Caki2 (cell line): ENCODE measurements at regions not wholly inside any gene's neighbourhood (a gene's known extent, or its start where the extent isn't known, plus 50 kb on each side); places are given as distances from the start of the nearest gene placed in this dataset.

Source experiments
- DNase-seq: peaks from one replicate; pipeline ENCODE4 v3.0.0-alpha.2; 2015; ENCODE audit warnings: low read depth
- in situ Hi-C: cut with HindIII; loops from 2 replicates; pipeline ENCODE4 v1.10.0; 2016; ENCODE audit warnings: low sequenced_read_pairs, low pct_unique_long_range_greater_than_20kb, mixed read lengths

DNA sequence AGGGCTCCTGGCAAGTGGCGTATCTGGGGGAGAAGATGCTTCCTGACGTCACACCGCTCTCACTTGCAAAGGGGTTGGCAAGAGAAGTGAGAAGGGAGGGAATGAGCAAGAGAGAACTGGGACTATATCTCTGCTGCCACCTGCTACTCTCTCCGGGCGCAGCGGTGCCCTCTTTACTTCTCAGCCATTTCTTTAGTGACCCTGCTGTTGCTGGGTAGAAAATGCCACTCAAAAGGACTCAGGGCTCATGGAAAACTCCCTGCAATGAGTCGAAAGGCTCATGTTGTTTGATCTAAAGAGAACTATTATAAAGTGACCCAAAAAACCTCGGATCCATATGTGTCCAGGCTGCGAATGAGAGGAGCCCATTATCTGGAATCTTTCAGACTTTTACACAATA lies 401.8 kb downstream of the SAMD5 start:
- in situ Hi-C loops, result no loop called here
- no peak for DNase-seq

GRCh38 chr6:147911057-147911456 lies 402.6 kb downstream of the SAMD5 start:
- in situ Hi-C loops, result no loop called here
- DNase-seq, result no peak

DNA sequence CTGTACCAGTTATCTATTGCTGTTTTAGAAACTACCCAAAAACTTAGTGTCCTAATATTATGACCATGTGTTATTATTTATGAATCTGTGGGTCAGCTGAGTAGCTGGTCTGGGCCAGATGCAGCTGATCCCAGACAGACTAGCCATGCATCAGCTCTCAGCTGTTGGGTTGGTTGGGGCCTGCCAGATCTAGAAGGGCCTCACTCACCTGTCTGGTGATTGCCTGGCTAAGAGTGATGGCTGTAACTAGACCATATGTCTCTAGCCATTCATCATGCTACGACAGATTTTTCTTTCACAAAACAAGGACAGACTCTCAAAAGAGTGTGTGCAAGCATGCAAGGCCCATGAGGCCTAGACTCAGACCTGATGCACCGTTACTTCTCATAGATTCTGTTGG lies 403.2 kb downstream of the SAMD5 start:
- in situ Hi-C loops, result no loop called here
- no peak for DNase-seq

GRCh38 chr6:147922799-147923198 lies 414.3 kb downstream of the SAMD5 start:
- in situ Hi-C loops, result no loop called here
- DNase-seq, result no peak

GRCh38 chr6:147924598-147924997 lies 416.1 kb downstream of the SAMD5 start:
- in situ Hi-C loops, result no loop called here
- no peak for DNase-seq

DNA sequence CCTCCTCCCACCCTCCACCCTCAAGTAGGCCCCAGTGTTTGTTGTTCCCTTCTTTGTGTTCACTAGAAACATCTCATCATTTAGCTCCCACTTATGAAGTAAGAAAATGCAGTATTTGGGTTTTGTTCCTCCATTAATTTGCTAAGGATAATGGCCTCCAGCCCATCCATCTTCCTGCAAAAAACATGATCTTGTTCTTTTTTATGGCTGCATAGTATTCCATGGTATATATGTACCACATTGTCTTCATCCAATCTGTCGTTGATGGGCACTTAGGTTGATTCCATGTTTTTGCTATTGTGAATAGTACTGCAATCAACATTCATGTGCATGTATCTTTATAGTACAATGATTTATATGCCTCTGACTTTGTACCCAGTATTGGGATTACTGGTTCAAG lies 416.8 kb upstream of the SASH1 start:
- in situ Hi-C loops, result no loop called here
- no peak for DNase-seq

DNA sequence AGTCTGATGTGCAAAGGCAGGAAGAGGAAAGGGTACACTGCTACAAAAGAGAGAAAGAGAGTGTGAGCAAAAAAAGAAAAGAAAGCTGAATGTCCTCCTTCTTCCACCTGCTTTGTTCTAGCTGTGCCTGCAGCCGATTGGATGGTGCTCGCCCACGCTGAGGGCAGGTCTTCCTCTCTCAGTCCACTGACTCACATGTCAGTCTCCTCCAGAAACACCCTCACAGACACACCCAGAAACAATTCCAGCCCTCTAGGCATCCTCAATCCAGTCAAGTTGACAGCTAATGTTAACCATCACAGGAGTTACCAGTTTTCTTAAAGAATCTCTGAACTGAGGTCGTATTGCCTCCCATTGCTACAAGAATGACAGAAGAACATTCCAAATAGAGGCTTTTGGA lies 411.9 kb upstream of the SASH1 start:
- peak; percentile 6 for DNase-seq

GRCh38 chr6:147933224-147933623 lies 409.4 kb upstream of the SASH1 start:
- DNase-seq, result no peak
- in situ Hi-C loops, result no loop called here

More for the DNA sequence above, 411.9 kb upstream of the SASH1 start:
- in situ Hi-C loops, result no loop called here

- in situ Hi-C loops, result no loop called here
These were observed 407.0 kb upstream of the SASH1 start for GRCh38 chr6:147935656-147936055.

GRCh38 chr6:147936703-147937470 lies 405.8 kb upstream of the SASH1 start:
- in situ Hi-C loops, result no loop called here
- no peak for DNase-seq

More at GRCh38 chr6:147935656-147936055, 407.0 kb upstream of the SASH1 start:
- DNase-seq, result no peak

DNA sequence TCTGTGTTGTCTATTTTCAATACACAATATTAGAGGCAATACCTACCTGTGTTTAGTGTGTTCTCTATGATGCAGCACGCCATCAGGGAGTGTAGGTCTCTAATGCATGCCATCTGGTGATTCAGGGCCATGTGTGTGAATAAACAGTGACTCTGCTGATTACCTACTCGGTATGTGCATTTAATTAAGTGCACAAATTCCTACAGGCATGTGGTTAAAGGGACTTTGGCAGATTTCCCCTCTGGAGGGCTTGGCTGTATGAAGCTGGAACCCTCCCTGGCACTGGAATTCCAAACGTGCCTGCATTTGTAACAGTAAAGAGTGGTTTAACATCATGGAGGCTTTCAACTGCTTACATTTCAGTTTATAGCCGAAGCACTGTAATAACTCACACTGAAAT lies 401.5 kb upstream of the SASH1 start:
- in situ Hi-C loops, result no loop called here
- DNase-seq, result peak; percentile 23

GRCh38 chr6:147942363-147942762 lies 400.3 kb upstream of the SASH1 start:
- no peak for DNase-seq
- in situ Hi-C loops, result no loop called here

GRCh38 chr6:147944122-147944521 lies 398.5 kb upstream of the SASH1 start:
- no peak for DNase-seq
- in situ Hi-C loops, result no loop called here

DNA sequence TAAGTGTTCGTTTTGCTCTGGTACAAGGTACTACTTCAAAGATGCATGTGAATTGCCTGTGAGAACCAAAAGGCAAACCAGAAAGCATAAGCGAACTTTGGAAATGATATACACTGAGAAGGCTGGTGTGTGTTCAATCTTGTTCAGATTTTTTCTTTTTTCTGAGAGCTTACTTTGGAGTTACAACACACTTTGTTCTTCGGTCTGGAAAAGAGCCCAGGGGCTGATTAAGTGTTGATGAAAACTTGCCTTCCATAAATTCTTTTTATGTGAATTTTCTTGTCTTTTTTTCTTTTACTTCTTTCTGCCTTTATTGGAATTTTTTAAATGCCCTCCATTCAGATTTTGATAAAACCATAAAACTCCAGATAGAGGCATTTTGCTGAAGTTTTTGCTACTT lies 395.1 kb upstream of the SASH1 start:
- in situ Hi-C loops, result no loop called here
- DNase-seq, result no peak

DNA sequence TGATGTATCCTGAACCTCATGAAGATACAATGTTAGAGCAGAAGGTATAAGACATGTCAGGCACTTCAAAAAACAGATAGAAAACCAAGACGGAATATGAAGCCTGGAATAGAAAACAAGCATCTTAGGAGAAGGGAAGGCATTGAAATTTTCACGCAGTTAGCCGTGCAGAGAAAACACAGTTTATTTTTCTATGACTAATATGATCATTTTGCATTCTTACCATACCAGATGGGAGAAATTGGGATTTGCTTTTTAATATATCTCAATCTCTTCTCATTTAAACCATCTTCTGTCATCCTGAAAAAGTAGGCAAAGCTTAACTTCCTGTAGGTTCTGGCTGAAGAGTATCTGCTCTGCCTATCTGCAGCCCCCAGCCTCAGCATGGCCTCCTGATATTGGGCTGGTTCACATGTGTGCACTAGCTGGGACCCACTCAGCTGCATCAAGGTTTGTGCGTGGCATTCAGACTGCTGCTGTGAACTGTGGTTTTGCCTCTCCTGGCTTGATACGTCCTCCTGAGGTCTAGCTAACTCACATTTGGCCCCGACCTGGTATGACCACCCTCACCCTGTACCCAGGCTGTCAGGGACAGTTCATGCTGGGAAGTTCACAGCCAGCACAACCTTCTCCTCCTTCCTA lies 392.5 kb upstream of the SASH1 start:
- in situ Hi-C loops, result no loop called here
- DNase-seq, result peak; percentile 28

DNA sequence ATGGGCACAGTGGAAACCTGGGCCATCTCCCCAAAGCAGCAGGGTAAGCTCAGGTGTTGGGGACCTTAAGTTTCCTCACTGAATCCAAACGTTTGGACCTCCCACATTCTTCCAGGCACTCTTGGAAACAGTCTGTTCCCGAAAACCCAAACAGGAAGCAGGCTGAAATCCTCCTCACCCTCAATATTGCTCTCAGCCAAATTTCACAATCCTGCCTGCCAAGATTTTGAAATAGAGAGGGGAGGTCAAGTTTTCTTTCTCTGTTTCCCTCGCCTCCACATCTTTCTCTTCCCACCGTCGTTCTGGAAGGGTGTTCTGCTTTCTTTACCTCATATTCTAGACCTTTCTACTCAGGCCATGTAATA lies 392.0 kb upstream of the SASH1 start:
- in situ Hi-C loops, result no loop called here
- DNase-seq, result no peak

DNA sequence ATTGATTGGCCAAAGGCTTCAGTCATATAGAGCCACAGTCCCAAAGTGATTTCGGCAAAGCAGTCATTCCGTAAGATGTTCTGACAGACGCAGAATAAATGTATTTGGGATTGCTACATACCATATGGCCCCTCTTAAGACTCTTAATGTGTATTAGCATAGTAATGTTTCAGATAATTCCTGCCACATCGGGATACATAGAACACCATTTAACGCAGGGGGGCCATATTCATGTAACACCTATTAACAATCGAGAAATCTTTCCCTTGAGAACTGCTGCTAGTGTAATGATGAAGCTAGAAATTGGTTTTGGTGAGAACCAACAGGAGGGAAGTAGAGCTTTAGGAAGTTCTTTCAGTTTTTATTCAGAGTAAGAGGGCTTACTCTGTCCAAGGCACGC lies 390.9 kb upstream of the SASH1 start:
- DNase-seq, result no peak
- in situ Hi-C loops, result no loop called here

DNA sequence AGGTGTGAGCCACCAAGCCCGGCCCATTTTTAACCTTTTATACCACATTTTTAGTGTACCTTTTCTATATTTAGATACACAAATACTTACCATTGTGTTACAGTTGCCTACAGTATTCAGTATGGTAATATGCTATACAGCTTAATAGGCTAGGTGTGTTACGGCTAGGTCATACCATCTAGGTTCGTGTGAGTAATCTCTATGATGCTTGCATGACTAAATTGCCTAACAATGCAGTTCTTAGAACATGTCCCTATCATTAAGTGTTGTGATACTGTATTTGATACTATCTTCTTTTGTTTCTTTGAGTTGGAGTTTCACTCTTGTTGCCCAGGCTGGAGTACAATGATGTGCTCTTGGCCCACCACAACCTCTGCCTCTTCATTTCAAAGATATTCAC lies 387.7 kb upstream of the SASH1 start:
- no peak for DNase-seq
- in situ Hi-C loops, result no loop called here

DNA sequence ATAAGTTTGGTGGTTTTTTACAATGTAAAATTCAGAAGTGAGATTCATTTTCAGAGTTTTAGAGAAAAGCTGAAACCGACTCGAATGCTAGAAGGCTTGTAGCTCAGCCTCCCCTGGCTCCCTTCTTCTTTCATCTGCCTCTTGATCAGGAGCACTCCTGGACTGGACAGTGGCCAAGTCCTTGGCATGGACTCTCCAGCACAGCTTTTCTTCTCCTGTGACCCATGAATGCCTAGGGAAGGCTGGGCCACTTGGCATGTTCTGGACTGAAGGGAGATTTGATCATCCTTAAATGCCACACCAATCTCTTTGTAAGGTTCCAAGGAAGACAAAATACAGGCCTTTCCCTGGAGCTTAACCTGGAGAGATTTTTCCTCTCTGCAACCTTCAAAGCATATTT lies 384.0 kb upstream of the SASH1 start:
- no peak for DNase-seq
- in situ Hi-C loops, result no loop called here

GRCh38 chr6:147961481-147962141 lies 381.0 kb upstream of the SASH1 start:
- in situ Hi-C loops, result no loop called here
- no peak for DNase-seq
